ENCODE measurements at regions not wholly inside any gene's neighbourhood (a gene's known extent, or its start where the extent isn't known, plus 50 kb on each side); places are given as distances from the start of the nearest gene placed in this dataset.

DNA sequence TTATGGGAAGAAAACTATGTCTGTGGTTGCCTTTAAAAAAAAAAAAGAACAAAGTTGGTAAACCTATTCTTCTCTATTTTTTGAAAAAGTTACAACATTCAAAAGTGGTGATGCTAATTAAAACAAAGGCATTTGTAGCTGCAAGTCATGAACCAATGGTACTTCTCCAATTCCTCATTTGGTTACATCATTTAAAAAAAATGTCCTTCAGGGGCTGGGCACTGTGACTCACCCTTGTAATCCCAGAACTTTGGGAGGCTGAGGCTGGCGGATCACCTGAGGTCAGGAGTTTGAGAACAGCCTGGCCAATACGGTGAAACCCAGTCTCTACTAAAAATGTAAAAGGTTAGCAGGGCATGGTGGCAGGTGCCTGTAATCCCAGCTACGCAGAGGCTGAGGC, 574.6 kb downstream of the VGLL3 start:
- H3K27ac ChIP-seq (ENCODE audit: low read depth in 1 of 2, low read length in 2 of 2) = no peak overlapping the region
- WGBS = 81% methylated on average over 3 of the region's 3 CpGs
- H3K4me3 ChIP-seq (ENCODE audit: low read depth in 1 of 3, low read length in 3 of 3) = no peak overlapping the region
- no peaks in the 10 kb centered on the region for H3K4me1 ChIP-seq (ENCODE audit: control insufficient read depth in 4 of 4, insufficient read depth in 4 of 4, low read length in 3 of 4)
- TF ChIP-seq, protein P1, sequence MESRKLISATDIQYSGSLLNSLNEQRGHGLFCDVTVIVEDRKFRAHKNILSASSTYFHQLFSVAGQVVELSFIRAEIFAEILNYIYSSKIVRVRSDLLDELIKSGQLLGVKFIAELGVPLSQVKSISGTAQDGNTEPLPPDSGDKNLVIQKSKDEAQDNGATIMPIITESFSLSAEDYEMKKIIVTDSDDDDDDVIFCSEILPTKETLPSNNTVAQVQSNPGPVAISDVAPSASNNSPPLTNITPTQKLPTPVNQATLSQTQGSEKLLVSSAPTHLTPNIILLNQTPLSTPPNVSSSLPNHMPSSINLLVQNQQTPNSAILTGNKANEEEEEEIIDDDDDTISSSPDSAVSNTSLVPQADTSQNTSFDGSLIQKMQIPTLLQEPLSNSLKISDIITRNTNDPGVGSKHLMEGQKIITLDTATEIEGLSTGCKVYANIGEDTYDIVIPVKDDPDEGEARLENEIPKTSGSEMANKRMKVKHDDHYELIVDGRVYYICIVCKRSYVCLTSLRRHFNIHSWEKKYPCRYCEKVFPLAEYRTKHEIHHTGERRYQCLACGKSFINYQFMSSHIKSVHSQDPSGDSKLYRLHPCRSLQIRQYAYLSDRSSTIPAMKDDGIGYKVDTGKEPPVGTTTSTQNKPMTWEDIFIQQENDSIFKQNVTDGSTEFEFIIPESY (IDR thresholded peaks at IDR 0.05) = no peak
- no peak for TF ChIP-seq RXRA (IDR thresholded peaks at IDR 0.05)
- no peak for TF ChIP-seq NR2F2 (IDR thresholded peaks at IDR 0.05)
- no peaks in the 10 kb centered on the region for H3K36me3 ChIP-seq (ENCODE audit: control insufficient read depth in 4 of 4, insufficient read depth in 3 of 4, low read depth in 1 of 4, low read length in 3 of 4)
- H3K9me3 ChIP-seq (ENCODE audit: control insufficient read depth in 4 of 4, low read length in 3 of 4) = no peaks in the 10 kb centered on the region
- no peak for DNase-seq (ENCODE audit: low spot score)
- H3K27me3 ChIP-seq (ENCODE audit: control insufficient read depth in 4 of 4, insufficient read depth in 4 of 4, low read length in 3 of 4) = no peaks in the 10 kb centered on the region
- no peak overlapping the region for H3K9ac ChIP-seq (ENCODE audit: low read depth in 1 of 2, low read length in 2 of 2)

DNA sequence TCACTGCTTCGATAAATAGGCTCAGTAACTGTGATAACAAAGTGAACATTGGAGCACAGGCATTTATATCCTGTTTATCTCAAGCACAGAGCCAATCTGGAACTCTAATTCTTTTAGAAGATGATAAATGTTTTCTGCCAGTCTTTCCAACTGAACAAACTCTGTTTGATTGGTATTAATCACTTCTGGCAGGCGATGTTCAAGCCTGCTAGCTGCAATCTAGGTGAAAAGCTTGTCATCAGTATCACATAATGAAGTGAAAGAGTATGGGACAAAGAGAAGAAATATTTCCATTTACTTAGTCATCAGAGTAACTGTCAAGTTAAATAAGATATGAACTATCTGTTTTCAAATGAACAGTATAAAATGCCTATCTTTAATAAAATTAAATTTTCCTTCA, 577.3 kb downstream of the VGLL3 start:
- Histone ChIP-seq H3K27ac (ENCODE audit: low read depth in 1 of 2, low read length in 2 of 2) (no peak overlapping the region), H3K4me3 (ENCODE audit: low read depth in 1 of 3, low read length in 3 of 3) (no peak overlapping the region), H3K27me3 (ENCODE audit: control insufficient read depth in 4 of 4, insufficient read depth in 4 of 4, low read length in 3 of 4) (no peaks in the 10 kb centered on the region), H3K9me3 (ENCODE audit: control insufficient read depth in 4 of 4, low read length in 3 of 4) (no peaks in the 10 kb centered on the region), H3K36me3 (ENCODE audit: control insufficient read depth in 4 of 4, insufficient read depth in 3 of 4, low read depth in 1 of 4, low read length in 3 of 4) (no peaks in the 10 kb centered on the region), H3K9ac (ENCODE audit: low read depth in 1 of 2, low read length in 2 of 2) (no peak overlapping the region), H3K4me1 (ENCODE audit: control insufficient read depth in 4 of 4, insufficient read depth in 4 of 4, low read length in 3 of 4) (no peaks in the 10 kb centered on the region)
- no peak for TF ChIP-seq SP1 (IDR thresholded peaks at IDR 0.05)
- TF ChIP-seq, protein P2, sequence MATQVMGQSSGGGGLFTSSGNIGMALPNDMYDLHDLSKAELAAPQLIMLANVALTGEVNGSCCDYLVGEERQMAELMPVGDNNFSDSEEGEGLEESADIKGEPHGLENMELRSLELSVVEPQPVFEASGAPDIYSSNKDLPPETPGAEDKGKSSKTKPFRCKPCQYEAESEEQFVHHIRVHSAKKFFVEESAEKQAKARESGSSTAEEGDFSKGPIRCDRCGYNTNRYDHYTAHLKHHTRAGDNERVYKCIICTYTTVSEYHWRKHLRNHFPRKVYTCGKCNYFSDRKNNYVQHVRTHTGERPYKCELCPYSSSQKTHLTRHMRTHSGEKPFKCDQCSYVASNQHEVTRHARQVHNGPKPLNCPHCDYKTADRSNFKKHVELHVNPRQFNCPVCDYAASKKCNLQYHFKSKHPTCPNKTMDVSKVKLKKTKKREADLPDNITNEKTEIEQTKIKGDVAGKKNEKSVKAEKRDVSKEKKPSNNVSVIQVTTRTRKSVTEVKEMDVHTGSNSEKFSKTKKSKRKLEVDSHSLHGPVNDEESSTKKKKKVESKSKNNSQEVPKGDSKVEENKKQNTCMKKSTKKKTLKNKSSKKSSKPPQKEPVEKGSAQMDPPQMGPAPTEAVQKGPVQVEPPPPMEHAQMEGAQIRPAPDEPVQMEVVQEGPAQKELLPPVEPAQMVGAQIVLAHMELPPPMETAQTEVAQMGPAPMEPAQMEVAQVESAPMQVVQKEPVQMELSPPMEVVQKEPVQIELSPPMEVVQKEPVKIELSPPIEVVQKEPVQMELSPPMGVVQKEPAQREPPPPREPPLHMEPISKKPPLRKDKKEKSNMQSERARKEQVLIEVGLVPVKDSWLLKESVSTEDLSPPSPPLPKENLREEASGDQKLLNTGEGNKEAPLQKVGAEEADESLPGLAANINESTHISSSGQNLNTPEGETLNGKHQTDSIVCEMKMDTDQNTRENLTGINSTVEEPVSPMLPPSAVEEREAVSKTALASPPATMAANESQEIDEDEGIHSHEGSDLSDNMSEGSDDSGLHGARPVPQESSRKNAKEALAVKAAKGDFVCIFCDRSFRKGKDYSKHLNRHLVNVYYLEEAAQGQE (IDR thresholded peaks at IDR 0.05) = no peak
- no peak for TF ChIP-seq HNF4A (conservative IDR thresholded peaks at IDR 0.05)
- no peak for TF ChIP-seq HNF4G (IDR thresholded peaks at IDR 0.05)
- no peak for TF ChIP-seq EGR1 (IDR thresholded peaks at IDR 0.05; ENCODE audit: low read depth in 2 of 2)
- no peak for TF ChIP-seq FOXA2 (IDR thresholded peaks at IDR 0.05)
- TF ChIP-seq, protein P3, sequence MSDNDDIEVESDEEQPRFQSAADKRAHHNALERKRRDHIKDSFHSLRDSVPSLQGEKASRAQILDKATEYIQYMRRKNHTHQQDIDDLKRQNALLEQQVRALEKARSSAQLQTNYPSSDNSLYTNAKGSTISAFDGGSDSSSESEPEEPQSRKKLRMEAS (IDR thresholded peaks at IDR 0.05) = no peak
- TF ChIP-seq, protein P1 (IDR thresholded peaks at IDR 0.05) = no peak
- TF ChIP-seq, protein P4, sequence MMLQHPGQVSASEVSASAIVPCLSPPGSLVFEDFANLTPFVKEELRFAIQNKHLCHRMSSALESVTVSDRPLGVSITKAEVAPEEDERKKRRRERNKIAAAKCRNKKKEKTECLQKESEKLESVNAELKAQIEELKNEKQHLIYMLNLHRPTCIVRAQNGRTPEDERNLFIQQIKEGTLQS (IDR thresholded peaks at IDR 0.05) = no peak
- TF ChIP-seq FOXA1 (IDR thresholded peaks at IDR 0.05) = no peak
- TF ChIP-seq, protein P5, sequence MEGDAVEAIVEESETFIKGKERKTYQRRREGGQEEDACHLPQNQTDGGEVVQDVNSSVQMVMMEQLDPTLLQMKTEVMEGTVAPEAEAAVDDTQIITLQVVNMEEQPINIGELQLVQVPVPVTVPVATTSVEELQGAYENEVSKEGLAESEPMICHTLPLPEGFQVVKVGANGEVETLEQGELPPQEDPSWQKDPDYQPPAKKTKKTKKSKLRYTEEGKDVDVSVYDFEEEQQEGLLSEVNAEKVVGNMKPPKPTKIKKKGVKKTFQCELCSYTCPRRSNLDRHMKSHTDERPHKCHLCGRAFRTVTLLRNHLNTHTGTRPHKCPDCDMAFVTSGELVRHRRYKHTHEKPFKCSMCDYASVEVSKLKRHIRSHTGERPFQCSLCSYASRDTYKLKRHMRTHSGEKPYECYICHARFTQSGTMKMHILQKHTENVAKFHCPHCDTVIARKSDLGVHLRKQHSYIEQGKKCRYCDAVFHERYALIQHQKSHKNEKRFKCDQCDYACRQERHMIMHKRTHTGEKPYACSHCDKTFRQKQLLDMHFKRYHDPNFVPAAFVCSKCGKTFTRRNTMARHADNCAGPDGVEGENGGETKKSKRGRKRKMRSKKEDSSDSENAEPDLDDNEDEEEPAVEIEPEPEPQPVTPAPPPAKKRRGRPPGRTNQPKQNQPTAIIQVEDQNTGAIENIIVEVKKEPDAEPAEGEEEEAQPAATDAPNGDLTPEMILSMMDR (IDR thresholded peaks at IDR 0.05; ENCODE audit: low read depth, low read length, missing input control) = no peak
- TF ChIP-seq GABPA (IDR thresholded peaks at IDR 0.05 in 1 of 2, conservative IDR thresholded peaks at IDR 0.05 in 1 of 2) = no peak
- no peak for TF ChIP-seq NR2F2 (IDR thresholded peaks at IDR 0.05)
- WGBS = 21% methylated on average over 2 of the region's 2 CpGs
- DNase-seq (ENCODE audit: low spot score) = no peak
